KOPT-K1 (cell line): ENCODE measurements at regions not wholly inside any gene's neighbourhood (a gene's known extent, or its start where the extent isn't known, plus 50 kb on each side); places are given as distances from the start of the nearest gene placed in this dataset.
"Not testable (repeated sequence)": the region's sequence is repeated elsewhere in the genome, so short reads cannot be mapped to it uniquely, and the experiment has no call there.

Source experiments
- H3K27ac ChIP-seq: fragments of 200-600 bp; sonication (generic); 2 replicates; pipeline ENCODE4 v1.5.1; 2016; ENCODE audit warnings: antibody characterized with exemption, mild to moderate bottlenecking, low read depth, low read length; ENCODE audit not compliant: poor library complexity, severe bottlenecking
- H3K36me3 ChIP-seq: fragments of 200-600 bp; sonication (generic); 2 replicates; pipeline ENCODE4 v1.5.1; 2017; ENCODE audit warnings: antibody characterized with exemption, mild to moderate bottlenecking, low read length, moderate library complexity; ENCODE audit not compliant: insufficient read depth
- H3K9me3 ChIP-seq: fragments of 200-600 bp; sonication (generic); 2 replicates; pipeline ENCODE4 v1.5.1; 2017; ENCODE audit warnings: antibody characterized with exemption, low read length, mild to moderate bottlenecking; ENCODE audit not compliant: insufficient read depth, poor library complexity, severe bottlenecking

DNA sequence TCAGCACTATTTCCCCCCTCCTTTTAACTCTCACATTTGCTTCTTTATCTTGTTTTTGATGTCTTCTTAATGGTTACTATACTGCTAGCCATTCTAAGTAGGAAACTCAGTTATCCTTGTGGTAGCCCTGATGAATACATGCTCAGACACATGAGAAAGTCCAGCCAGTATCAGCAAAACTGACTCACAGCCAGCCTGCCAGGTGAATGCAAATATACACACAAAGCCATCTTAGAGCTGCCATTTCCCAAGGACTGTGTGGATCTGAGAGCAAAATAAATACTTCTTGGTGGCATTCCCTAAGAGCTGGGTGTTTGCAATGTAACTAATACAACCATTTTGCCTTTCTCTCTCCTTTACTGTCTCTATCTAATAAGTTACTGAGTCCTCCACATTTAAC is 455.2 kb downstream of the CCER1 start:
- Histone ChIP-seq H3K27ac (no peak overlapping the region), H3K9me3 (no peaks in the 10 kb centered on the region), H3K36me3 (no peaks in the 10 kb centered on the region)

DNA sequence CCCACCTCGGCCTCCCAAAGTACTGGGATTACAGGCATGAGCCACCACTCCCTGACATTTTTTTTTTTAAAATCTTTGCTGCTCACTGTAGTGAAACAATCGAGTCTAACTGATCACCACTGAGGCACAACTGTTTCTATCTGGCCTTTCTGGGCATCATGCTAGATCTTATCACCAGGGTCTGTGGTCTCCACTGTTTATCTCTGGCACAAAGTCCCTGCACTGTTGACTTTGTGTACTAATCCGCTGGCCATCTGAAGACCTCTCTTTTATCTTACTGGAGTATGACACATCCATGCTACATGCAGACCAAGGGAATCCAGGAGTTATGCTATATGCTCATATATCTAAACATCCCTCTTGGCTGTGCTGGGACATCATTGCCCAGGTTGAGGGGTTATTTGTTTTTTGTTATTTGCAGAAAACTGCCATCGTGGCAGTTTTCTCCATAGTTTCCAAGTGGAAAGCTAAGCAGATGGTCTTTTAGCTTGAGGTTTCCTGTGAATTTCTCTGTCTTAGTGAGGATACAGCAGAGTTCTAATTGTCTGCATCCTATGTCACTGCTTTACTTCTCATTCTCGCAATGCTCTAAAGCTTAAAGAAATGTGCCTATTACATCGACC is 456.9 kb downstream of the CCER1 start:
- no peaks in the 10 kb centered on the region for H3K9me3 ChIP-seq
- no peaks in the 10 kb centered on the region for H3K36me3 ChIP-seq
- no peak overlapping the region for H3K27ac ChIP-seq

DNA sequence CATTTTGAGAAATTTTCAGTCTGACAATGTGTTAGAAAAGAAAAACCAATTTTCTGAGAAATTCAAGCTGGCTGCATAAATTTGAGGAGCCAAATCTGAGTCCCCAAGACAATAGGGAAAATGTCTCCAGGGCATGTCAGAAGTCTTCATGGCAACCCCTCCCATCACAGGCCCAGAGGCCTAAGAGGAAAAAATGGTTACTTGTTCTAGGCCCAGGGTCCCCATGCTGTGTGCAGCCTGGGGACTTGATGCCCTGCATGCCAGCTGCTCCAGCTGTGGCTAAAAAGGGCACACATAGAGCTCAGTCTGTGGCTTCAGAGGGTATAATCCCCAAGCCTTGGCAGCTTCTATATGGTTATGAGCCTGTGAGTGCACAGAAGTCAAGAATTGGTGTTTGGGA is 464.6 kb downstream of the CCER1 start:
- peaks cover 16% of the 10 kb centered on the region for H3K9me3 ChIP-seq
- no peaks in the 10 kb centered on the region for H3K36me3 ChIP-seq
- H3K27ac ChIP-seq: no peak overlapping the region

- no peaks in the 10 kb centered on the region for H3K36me3 ChIP-seq
- H3K27ac ChIP-seq: no peak overlapping the region
- peaks cover 16% of the 10 kb centered on the region for H3K9me3 ChIP-seq
Measured at GRCh38 chr12:90489141-90489540, 465.8 kb downstream of the CCER1 start.

GRCh38 chr12:90485560-90485959 is 469.4 kb downstream of the CCER1 start:
- no peaks in the 10 kb centered on the region for H3K36me3 ChIP-seq
- H3K9me3 ChIP-seq: peaks cover 6% of the 10 kb centered on the region
- no peak overlapping the region for H3K27ac ChIP-seq

GRCh38 chr12:90484094-90484493 is 470.9 kb downstream of the CCER1 start:
- no peaks in the 10 kb centered on the region for H3K9me3 ChIP-seq

DNA sequence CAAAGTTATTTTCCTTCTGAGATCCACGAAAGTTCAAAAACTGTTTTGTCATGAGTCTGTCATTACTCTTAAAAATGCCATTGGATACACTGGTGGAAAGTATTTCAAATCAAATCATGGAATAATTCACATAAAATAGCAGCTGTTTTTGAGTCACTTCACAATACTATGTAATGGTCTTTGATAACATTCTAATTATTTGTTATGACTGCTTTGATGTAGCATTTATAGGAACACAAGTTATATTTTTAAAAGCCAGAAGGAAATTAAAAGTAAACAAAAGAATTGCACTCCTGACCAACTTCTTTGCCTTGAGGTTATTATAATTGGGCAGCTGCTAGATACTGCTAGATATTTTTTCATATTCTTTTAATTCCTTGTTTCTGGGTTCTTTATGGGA is 473.2 kb downstream of the CCER1 start:
- Histone ChIP-seq H3K27ac (no peak overlapping the region), H3K36me3 (no peaks in the 10 kb centered on the region), H3K9me3 (no peaks in the 10 kb centered on the region)

More at GRCh38 chr12:90484094-90484493, 470.9 kb downstream of the CCER1 start:
- no peak overlapping the region for H3K27ac ChIP-seq
- no peaks in the 10 kb centered on the region for H3K36me3 ChIP-seq

GRCh38 chr12:90479237-90479636 is 475.7 kb downstream of the CCER1 start:
- H3K36me3 ChIP-seq: no peaks in the 10 kb centered on the region
- H3K27ac ChIP-seq: no peak overlapping the region
- no peaks in the 10 kb centered on the region for H3K9me3 ChIP-seq

- Histone ChIP-seq H3K9me3 (no peaks in the 10 kb centered on the region), H3K27ac (no peak overlapping the region), H3K36me3 (no peaks in the 10 kb centered on the region)
Measured at GRCh38 chr12:90473831-90474230, 481.1 kb downstream of the CCER1 start.

DNA sequence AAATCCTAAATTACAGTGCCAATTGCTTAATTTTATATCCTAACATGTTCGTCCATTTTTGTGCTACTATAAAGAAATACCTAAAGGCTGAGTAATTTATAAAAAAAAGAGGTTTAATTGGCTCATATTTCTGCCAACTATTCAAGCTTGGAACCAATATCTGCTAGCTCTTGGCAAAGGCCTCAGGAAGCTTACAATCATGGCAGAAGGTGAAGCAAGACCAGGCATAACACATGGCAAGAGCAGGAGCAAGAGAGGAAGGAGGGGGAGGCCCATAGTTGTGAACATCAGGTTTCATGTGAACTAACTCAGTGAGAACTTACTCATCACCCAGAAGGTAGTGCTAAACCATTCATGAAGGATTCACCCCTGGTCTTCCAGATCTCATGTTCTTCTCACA is 494.3 kb downstream of the CCER1 start:
- Histone ChIP-seq H3K27ac (no peak overlapping the region), H3K36me3 (no peaks in the 10 kb centered on the region), H3K9me3 (no peaks in the 10 kb centered on the region)

DNA sequence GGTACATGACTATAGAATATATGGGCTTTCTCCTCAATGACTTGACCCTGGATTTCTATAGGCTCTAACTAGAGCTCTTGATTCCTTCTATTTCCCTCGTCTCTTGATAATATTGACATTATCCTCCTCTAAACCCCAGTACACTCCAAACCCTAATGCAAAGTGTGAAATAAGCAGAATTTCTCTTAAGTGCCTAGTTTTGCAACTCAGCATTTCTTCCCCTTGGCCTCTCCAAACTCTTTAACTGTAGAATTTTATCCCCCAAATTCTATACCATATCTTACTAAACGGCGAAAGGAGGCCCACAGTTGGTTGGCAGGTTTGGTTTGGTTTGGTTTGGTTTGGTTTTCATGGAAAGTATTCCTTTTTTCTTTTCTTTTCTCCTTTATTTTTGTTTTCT is 498.7 kb downstream of the CCER1 start:
- H3K36me3 ChIP-seq: no peaks in the 10 kb centered on the region
- no peak overlapping the region for H3K27ac ChIP-seq
- H3K9me3 ChIP-seq: no peaks in the 10 kb centered on the region

GRCh38 chr12:90455756-90456155 is 499.2 kb downstream of the CCER1 start:
- Histone ChIP-seq H3K36me3 (no peaks in the 10 kb centered on the region), H3K27ac (no peak overlapping the region), H3K9me3 (no peaks in the 10 kb centered on the region)

DNA sequence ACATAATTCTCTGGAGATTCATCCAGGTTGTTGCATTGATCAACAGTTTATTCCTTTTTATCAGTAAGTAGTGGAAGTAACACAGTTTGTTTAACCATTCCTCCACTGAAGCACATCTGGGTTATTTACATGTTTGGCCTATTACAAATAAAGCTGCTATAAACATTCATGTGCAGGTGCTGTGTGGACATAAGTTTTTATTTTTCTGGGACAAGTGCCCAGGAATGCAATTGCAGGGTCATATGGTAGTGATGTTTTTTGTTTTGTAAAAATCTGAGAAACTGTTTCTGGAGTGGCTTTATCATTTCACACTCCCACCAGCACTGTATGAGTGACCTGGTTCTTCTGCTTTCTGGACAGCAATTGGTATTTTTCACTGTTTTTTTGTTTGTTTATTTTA is 505.4 kb downstream of the CCER1 start:
- Histone ChIP-seq H3K27ac (no peak overlapping the region), H3K9me3 (no peaks in the 10 kb centered on the region), H3K36me3 (no peaks in the 10 kb centered on the region)

GRCh38 chr12:90443466-90443865 is 511.5 kb downstream of the CCER1 start:
- H3K27ac ChIP-seq, H3K36me3 ChIP-seq: not testable (repeated sequence)
- H3K9me3 ChIP-seq: peaks cover 13% of the 10 kb centered on the region

DNA sequence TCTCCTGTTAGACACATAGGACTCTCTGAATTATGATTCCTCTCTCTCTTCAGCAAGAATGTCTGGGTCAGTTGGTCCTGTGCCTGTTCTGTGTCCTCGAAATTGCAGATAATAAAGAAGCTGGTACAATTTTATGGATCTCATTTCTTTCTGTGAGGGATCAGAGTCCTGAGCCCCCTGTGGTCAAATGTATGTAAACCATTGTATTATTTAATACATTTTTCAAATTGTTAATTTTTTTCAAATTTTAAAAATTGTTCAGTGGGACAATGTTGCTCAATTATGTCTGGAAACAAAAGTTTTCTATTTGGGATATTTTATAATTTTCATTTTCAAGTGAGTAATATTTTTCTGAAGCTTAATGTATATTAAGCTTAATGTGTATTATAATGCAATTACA is 513.5 kb downstream of the CCER1 start:
- no peak overlapping the region for H3K27ac ChIP-seq

DNA sequence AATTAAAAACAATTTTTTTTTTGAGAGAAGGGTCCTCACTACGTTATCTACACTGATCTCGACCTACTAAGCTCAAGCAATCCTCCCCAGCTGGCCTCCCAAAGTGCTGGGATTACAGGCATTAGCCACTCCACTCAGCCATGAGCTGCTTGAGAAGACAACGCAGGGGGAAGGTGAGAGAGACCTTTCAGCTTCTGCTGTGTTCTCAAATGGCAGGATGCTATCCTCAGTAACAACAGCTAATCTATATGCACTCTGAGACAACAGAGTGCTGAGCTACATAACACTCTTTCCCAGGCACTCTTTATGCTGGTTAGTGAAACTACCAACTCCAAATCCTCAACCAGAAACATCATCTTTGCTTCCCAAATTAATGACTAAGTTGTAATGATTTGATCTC is 526.1 kb downstream of the CCER1 start:
- no peak overlapping the region for H3K27ac ChIP-seq
- H3K36me3 ChIP-seq: no peaks in the 10 kb centered on the region
- no peaks in the 10 kb centered on the region for H3K9me3 ChIP-seq

More for the DNA sequence above, 513.5 kb downstream of the CCER1 start:
- Histone ChIP-seq H3K9me3 (peaks cover 13% of the 10 kb centered on the region), H3K36me3 (no peaks in the 10 kb centered on the region)
